ENCODE measurements at regions not wholly inside any gene's neighbourhood (a gene's known extent, or its start where the extent isn't known, plus 50 kb on each side); places are given as distances from the start of the nearest gene placed in this dataset.

DNA sequence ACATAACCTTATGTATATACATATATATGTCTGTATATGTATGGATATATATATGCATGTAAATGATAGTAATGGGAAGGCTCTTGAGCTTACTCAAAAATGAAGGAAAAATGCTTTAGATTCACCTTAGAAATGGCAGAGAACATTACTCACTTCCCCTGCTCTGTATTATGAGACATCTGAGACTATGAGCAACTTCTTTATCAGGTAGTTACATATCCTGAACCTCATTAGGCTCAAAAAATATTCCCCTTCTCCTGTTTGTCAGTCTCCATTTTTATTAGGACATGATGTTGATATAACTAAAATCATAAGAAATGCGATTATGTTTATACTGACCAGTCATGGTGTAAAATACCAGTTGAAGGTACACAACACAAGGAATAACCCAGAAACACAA is 800.1 kb upstream of the ZWINT start:
- DNase-seq (no peak), ATAC-seq (ENCODE audit: low read depth) (no peak)
- intact Hi-C loops (cut with micrococcal nuclease), result no loop called here
- H3K27me3 Mint-ChIP-seq, result no peaks in the 10 kb centered on the region
- H3K9me3 Mint-ChIP-seq, result peaks cover 4% of the 10 kb centered on the region
- no peak overlapping the region for H3K4me3 Mint-ChIP-seq
- ChIA-PET CTCF (no interaction called here), POLR2A (no interaction called here)
- H3K36me3 Mint-ChIP-seq (ENCODE audit: low read depth), result no peaks in the 10 kb centered on the region
- no peaks in the 10 kb centered on the region for H3K4me1 Mint-ChIP-seq
- TF ChIP-seq, protein P1, sequence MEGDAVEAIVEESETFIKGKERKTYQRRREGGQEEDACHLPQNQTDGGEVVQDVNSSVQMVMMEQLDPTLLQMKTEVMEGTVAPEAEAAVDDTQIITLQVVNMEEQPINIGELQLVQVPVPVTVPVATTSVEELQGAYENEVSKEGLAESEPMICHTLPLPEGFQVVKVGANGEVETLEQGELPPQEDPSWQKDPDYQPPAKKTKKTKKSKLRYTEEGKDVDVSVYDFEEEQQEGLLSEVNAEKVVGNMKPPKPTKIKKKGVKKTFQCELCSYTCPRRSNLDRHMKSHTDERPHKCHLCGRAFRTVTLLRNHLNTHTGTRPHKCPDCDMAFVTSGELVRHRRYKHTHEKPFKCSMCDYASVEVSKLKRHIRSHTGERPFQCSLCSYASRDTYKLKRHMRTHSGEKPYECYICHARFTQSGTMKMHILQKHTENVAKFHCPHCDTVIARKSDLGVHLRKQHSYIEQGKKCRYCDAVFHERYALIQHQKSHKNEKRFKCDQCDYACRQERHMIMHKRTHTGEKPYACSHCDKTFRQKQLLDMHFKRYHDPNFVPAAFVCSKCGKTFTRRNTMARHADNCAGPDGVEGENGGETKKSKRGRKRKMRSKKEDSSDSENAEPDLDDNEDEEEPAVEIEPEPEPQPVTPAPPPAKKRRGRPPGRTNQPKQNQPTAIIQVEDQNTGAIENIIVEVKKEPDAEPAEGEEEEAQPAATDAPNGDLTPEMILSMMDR (IDR thresholded peaks at IDR 0.05), result no peak
- H3K27ac Mint-ChIP-seq, result no peak overlapping the region

DNA sequence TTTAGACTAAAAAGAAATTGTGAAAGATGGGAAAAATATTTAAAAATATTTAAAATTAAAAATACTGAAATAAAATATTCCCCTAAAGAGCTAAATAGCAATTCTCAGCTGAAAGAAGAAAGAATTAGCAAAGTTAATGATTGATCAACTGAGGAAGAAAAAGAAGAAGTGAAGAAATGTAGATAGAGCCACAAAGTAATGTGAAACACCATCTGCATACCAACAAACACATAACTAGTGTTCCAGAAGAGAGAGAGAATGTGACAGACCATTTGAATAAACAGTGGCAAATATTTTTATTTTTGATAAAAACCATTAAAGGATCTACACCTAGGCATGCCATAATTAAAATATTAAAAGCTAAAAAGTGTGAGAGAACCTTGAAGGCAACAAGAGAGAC is 784.5 kb upstream of the ZWINT start:
- Mint-ChIP-seq H3K4me3 (no peak overlapping the region), H3K9me3 (peaks cover 5% of the 10 kb centered on the region), H3K27ac (no peak overlapping the region), H3K36me3 (ENCODE audit: low read depth) (no peaks in the 10 kb centered on the region), H3K27me3 (no peaks in the 10 kb centered on the region), H3K4me1 (no peaks in the 10 kb centered on the region)
- no peak for ATAC-seq (ENCODE audit: low read depth)
- ChIA-PET POLR2A (no interaction called here), CTCF (no interaction called here)
- intact Hi-C loops (cut with micrococcal nuclease), result no loop called here
- TF ChIP-seq, protein P1 (IDR thresholded peaks at IDR 0.05), result no peak
- DNase-seq, result no peak

DNA sequence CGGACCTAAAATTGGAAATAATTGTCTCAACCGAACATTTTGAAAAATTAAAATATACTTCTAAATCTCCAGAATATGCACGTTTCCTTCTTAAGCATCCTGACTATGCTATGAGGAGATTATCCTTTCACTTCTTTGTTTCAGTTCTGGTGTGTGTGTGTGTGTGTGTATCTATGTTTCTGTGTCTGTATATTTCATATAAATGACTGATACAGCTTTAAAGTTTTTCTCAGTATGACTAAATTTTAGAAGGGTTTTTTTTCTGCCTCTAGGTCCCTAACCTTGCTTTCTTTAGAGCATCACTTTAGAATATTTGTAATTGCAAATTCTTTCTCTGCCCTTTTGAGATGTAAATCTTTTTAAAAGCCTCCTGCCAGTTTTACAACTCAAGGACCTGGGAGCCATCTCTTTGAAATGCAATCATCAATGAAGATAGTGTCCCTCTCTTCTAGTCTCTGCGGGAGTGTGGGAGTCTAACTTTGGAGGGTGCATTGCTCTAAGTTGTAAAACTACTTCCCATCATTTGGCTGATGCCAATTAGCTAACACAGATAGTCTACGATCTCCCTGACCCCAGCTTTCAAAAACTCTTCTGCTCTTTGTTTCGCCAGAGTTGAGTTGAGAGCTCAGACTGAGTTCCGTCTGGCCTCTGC is 782.0 kb upstream of the ZWINT start:
- CTCF ChIA-PET, result no interaction called here

DNA sequence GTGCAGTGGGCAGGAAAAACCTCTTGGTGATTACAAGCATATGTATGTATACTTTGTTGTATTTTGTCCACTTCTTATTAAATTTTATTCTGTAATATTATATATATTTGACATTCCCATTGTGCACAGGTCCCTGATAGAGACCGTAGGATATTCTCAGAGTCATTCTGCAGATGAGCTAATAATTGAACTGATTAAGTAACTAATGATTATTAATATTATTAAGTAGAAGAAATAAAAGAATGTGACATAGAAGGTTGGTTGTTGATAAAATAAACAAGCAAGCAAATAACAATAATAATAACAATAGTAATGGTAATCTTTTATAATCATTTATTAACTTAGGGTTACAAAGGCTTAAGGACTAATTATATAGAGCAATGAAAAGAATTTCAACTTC is 780.6 kb upstream of the ZWINT start:
- intact Hi-C loops (cut with micrococcal nuclease), result no loop called here
- H3K9me3 Mint-ChIP-seq, result peaks cover 7% of the 10 kb centered on the region
- no peak for ATAC-seq (ENCODE audit: low read depth)

More for the DNA sequence above, 782.0 kb upstream of the ZWINT start:
- Mint-ChIP-seq H3K27me3 (no peaks in the 10 kb centered on the region), H3K4me3 (no peak overlapping the region), H3K9me3 (peaks cover 7% of the 10 kb centered on the region), H3K4me1 (no peaks in the 10 kb centered on the region), H3K36me3 (ENCODE audit: low read depth) (no peaks in the 10 kb centered on the region), H3K27ac (no peak overlapping the region)
- TF ChIP-seq, protein P1 (IDR thresholded peaks at IDR 0.05), result no peak
- POLR2A ChIA-PET, result no interaction called here
- intact Hi-C loops (cut with micrococcal nuclease), result no loop called here
- ATAC-seq (ENCODE audit: low read depth), result no peak
- DNase-seq, result no peak

DNA sequence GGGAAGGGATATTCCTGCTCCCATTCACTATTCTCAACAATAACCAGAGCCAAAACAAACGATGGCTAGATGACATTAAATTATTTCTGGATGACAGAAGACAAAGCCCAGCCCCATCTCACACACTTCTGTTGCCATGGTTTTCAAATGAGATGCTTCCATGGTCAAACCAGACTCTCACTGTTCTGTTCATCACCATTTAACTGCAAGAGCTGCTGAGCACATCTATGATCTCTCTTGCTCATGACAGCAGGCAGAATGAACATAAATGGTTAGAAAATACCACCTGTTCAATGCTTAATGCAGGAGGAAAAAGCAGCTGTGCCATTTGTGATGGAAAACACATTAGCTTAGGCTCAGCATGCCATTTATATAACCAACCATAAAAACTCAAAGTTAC is 758.6 kb upstream of the ZWINT start:
- DNase-seq, result no peak
- no peaks in the 10 kb centered on the region for H3K36me3 Mint-ChIP-seq (ENCODE audit: low read depth)
- no peak overlapping the region for H3K4me3 Mint-ChIP-seq
- no peak overlapping the region for H3K27ac Mint-ChIP-seq
- ChIA-PET CTCF (no interaction called here), POLR2A (no interaction called here)
- TF ChIP-seq, protein P1 (IDR thresholded peaks at IDR 0.05), result no peak
- no peaks in the 10 kb centered on the region for H3K4me1 Mint-ChIP-seq
- ATAC-seq (ENCODE audit: low read depth), result no peak
- no peaks in the 10 kb centered on the region for H3K27me3 Mint-ChIP-seq
- intact Hi-C loops (cut with micrococcal nuclease), result no loop called here
- no peaks in the 10 kb centered on the region for H3K9me3 Mint-ChIP-seq

More for the DNA sequence above, 780.6 kb upstream of the ZWINT start:
- no peak overlapping the region for H3K27ac Mint-ChIP-seq
- TF ChIP-seq, protein P1 (IDR thresholded peaks at IDR 0.05), result no peak
- H3K27me3 Mint-ChIP-seq, result no peaks in the 10 kb centered on the region
- no peak for DNase-seq
- H3K36me3 Mint-ChIP-seq (ENCODE audit: low read depth), result no peaks in the 10 kb centered on the region
- ChIA-PET CTCF (no interaction called here), POLR2A (no interaction called here)
- H3K4me1 Mint-ChIP-seq, result no peaks in the 10 kb centered on the region
- no peak overlapping the region for H3K4me3 Mint-ChIP-seq

Data from activated B cell treated with CpG ODN at 0.5 μM for 24 hours (primary cell).